Tibial nerve (tissue), 4 donors: ENCODE measurements at regions not wholly inside any gene's neighbourhood (a gene's known extent, or its start where the extent isn't known, plus 50 kb on each side); places are given as distances from the start of the nearest gene placed in this dataset.

ENCODE experiments used
- DNase-seq, 2 donors: peaks; one replicate each; pipeline ENCODE4 v3.0.0-alpha.2; 2019; ENCODE audit warnings: low spot score in 2 of 2
- H3K27ac ChIP-seq, 4 donors: fragments of 200-600 bp; sonication (generic) in 3 of 4; one replicate each; pipeline ENCODE4 v1.5.1; 2017 to 2019; ENCODE audit warnings: mild to moderate bottlenecking in 1 of 4
- H3K27me3 ChIP-seq, 2 donors: fragments of 200-600 bp; sonication (generic) in 1 of 2; one replicate each; pipeline versions ENCODE4 v1.5.1 to v1.6.0; 2017 to 2019
- H3K36me3 ChIP-seq, 3 donors: fragments of 200-600 bp; sonication (generic); one replicate each; pipeline ENCODE4 v1.5.1; 2018 to 2019
- H3K4me1 ChIP-seq, 4 donors: fragments of 200-600 bp; sonication (generic) in 3 of 4; one replicate each; pipeline ENCODE4 v1.5.1; 2017 to 2019
- H3K4me3 ChIP-seq, 4 donors: fragments of 200-600 bp; sonication (generic) in 3 of 4; one replicate each; pipeline ENCODE4 v1.5.1; 2017 to 2019; ENCODE audit warnings: mild to moderate bottlenecking in 1 of 4, moderate library complexity in 1 of 4
- H3K9me3 ChIP-seq, 4 donors: fragments of 200-600 bp; sonication (generic) in 3 of 4; one replicate each; pipeline ENCODE4 v1.5.1; 2017 to 2019
- CTCF ChIP-seq, 5 experiments: fragments of 200-600 bp in 3 of 5; fragments of 450-650 bp in 2 of 5; sonication (generic) in 3 of 5; IDR thresholded peaks; one replicate each; pipeline ENCODE4 v1.5.1; 2016 to 2019; ENCODE audit warnings: antibody characterized with exemption in 5 of 5, mild to moderate bottlenecking in 3 of 5, moderate library complexity in 2 of 5
- EP300 ChIP-seq, 2 donors: sonication (generic); formaldehyde crosslinking; IDR thresholded peaks; one replicate each; pipeline ENCODE4 v1.6.1; 2017; ENCODE audit warnings: antibody characterized with exemption in 2 of 2, mild to moderate bottlenecking in 1 of 2
- POLR2A ChIP-seq, 2 donors: fragments of 450-650 bp; IDR thresholded peaks; one replicate each; pipeline ENCODE4 v1.6.1; 2017; ENCODE audit warnings: antibody characterized with exemption in 2 of 2, mild to moderate bottlenecking in 2 of 2, moderate library complexity in 2 of 2
- WGBS, 2 donors: methylation state at CpG; one replicate each; pipeline ENCODE4 v1.1.5; 2018; 5-methylcytosine and 5-hydroxymethylcytosine counted together

- no peaks in the 10 kb centered on the region for H3K27me3 ChIP-seq
- no peak overlapping the region for H3K4me3 ChIP-seq
- no peak for DNase-seq
- TF ChIP-seq CTCF (IDR thresholded peaks at IDR 0.05) (no peak), POLR2A (IDR thresholded peaks at IDR 0.05) (no peak), EP300 (IDR thresholded peaks at IDR 0.05) (no peak)
- WGBS, 2 donors, result 83 to 93% methylated on average over 1 of the region's 1 CpG
- no peak overlapping the region for H3K27ac ChIP-seq
- H3K36me3 ChIP-seq, result no peaks in the 10 kb centered on the region
- H3K4me1 ChIP-seq, result no peaks in the 10 kb centered on the region
- H3K9me3 ChIP-seq, result peaks cover 0 to 8% (median 0%) of the 10 kb centered on the region in 4 donors
These were observed 326.9 kb upstream of the SLIT2 start for GRCh38 chr4:19924761-19925160.

- Histone ChIP-seq H3K4me1 (no peaks in the 10 kb centered on the region), H3K36me3 (no peaks in the 10 kb centered on the region), H3K9me3 (peaks cover 0 to 11% (median 0%) of the 10 kb centered on the region in 4 donors), H3K27ac (no peak overlapping the region), H3K4me3 (no peak overlapping the region), H3K27me3 (no peaks in the 10 kb centered on the region)
- TF ChIP-seq POLR2A (IDR thresholded peaks at IDR 0.05), result no peak
- no peak for TF ChIP-seq EP300 (IDR thresholded peaks at IDR 0.05)
- TF ChIP-seq CTCF (IDR thresholded peaks at IDR 0.05), result no peak
- 92 to 95% methylated on average over 3 of the region's 3 CpGs for WGBS, 2 donors
- DNase-seq, result no peak
These were observed 336.4 kb upstream of the SLIT2 start for GRCh38 chr4:19915276-19915675.

- H3K27ac ChIP-seq, result no peak overlapping the region
These were observed 338.1 kb upstream of the SLIT2 start for GRCh38 chr4:19913650-19914049.

GRCh38 chr4:19910861-19911525 is 340.7 kb upstream of the SLIT2 start:
- Histone ChIP-seq H3K27me3 (no peaks in the 10 kb centered on the region), H3K4me3 (no peak overlapping the region), H3K27ac (no peak overlapping the region), H3K9me3 (peaks cover 0 to 3% (median 0%) of the 10 kb centered on the region in 4 donors), H3K4me1 (no peaks in the 10 kb centered on the region), H3K36me3 (no peaks in the 10 kb centered on the region)
- DNase-seq, result no peak
- TF ChIP-seq CTCF (IDR thresholded peaks at IDR 0.05), result no peak
- TF ChIP-seq EP300 (IDR thresholded peaks at IDR 0.05), result no peak
- no peak for TF ChIP-seq POLR2A (IDR thresholded peaks at IDR 0.05)
- WGBS, 2 donors, result 60 to 61% methylated on average over 1 of the region's 1 CpG

More at GRCh38 chr4:19913650-19914049, 338.1 kb upstream of the SLIT2 start:
- DNase-seq, result no peak
- Histone ChIP-seq H3K36me3 (no peaks in the 10 kb centered on the region), H3K27me3 (no peaks in the 10 kb centered on the region), H3K4me3 (no peak overlapping the region), H3K4me1 (no peaks in the 10 kb centered on the region), H3K9me3 (peaks cover 0 to 8% (median 0%) of the 10 kb centered on the region in 4 donors)
- TF ChIP-seq CTCF (IDR thresholded peaks at IDR 0.05) (no peak), EP300 (IDR thresholded peaks at IDR 0.05) (no peak), POLR2A (IDR thresholded peaks at IDR 0.05) (no peak)
- WGBS, 2 donors, result 78 to 80% methylated on average over 2 of the region's 2 CpGs

- TF ChIP-seq EP300 (IDR thresholded peaks at IDR 0.05) (no peak), CTCF (IDR thresholded peaks at IDR 0.05) (no peak), POLR2A (IDR thresholded peaks at IDR 0.05) (no peak)
- Histone ChIP-seq H3K27me3 (no peaks in the 10 kb centered on the region), H3K4me3 (no peak overlapping the region), H3K36me3 (no peaks in the 10 kb centered on the region), H3K27ac (no peak overlapping the region), H3K9me3 (no peaks in the 10 kb centered on the region), H3K4me1 (no peaks in the 10 kb centered on the region)
- DNase-seq, result no peak
- WGBS, 2 donors, result 85 to 96% methylated on average over 3 of the region's 3 CpGs
These were observed 346.7 kb upstream of the SLIT2 start for GRCh38 chr4:19905024-19905423.
